Hepatocyte (in vitro differentiated cells): ENCODE measurements at regions not wholly inside any gene's neighbourhood (a gene's known extent, or its start where the extent isn't known, plus 50 kb on each side); places are given as distances from the start of the nearest gene placed in this dataset.

ENCODE experiments used
- CTCF ChIP-seq: fragments of 200-600 bp; sonication (generic); IDR thresholded peaks from 2 replicates; pipeline ENCODE4 v1.5.1; 2016; ENCODE audit warnings: antibody characterized with exemption, mild to moderate bottlenecking; ENCODE audit not compliant: poor library complexity
- EZH2 ChIP-seq: fragments of 200-600 bp; sonication (generic); IDR thresholded peaks from 2 replicates; pipeline ENCODE4 v1.6.1; 2016; ENCODE audit warnings: antibody characterized with exemption, mild to moderate bottlenecking, borderline replicate concordance
- EZH2phosphoT487 ChIP-seq: fragments of 200-600 bp; sonication (generic); IDR thresholded peaks from one replicate; pipeline ENCODE4 v1.6.1; 2018; ENCODE audit warnings: antibody characterized with exemption, mild to moderate bottlenecking, low read depth, moderate library complexity; ENCODE audit not compliant: unreplicated experiment, severe bottlenecking

DNA sequence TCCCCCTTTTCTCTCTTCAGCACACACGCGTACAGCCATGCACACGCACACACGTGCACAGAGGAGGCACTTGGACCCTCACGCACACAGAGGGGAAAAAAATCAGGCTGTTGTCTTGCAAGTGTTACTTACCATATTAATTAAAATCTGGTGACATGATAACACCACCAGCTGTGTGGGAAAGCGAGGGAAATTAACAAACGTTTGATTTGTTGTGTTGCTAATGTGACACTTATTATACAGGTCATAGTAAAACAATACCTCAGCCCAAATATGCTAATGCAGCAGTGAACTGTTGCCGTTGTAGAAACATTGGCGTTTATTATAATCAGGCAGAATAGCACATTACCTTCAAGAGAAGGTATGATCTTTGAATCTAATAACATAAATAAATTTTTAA, 211.7 kb downstream of the TEX29 start:
- TF ChIP-seq CTCF (no peak), EZH2 (no peak), EZH2phosphoT487 (no peak)
